AG04450 (cell line): ENCODE measurements at regions not wholly inside any gene's neighbourhood (a gene's known extent, or its start where the extent isn't known, plus 50 kb on each side); places are given as distances from the start of the nearest gene placed in this dataset.

ENCODE experiments used
- CTCF ChIA-PET: fragments of 300-600, 350-600 bp; formaldehyde crosslinking; extraction: SDS; loops from one replicate; lab custom pipeline; 2022; ENCODE audit warnings: antibody characterized with exemption, inconsistent platforms; lab: Charles Lee
- POLR2A ChIA-PET: fragments of 350-600 bp; formaldehyde crosslinking; extraction: SDS; loops from one replicate; lab custom pipeline; 2021; ENCODE audit warnings: antibody characterized with exemption, inconsistent platforms; lab: Yijun Ruan, JAX
- DNase-seq: peaks from one replicate; pipeline ENCODE4 v3.0.0-alpha.2; 2011; ENCODE audit warnings: low read depth, low spot score
- H3K27ac ChIP-seq: one replicate; pipeline ENCODE4 v1.5.1; 2012; ENCODE audit warnings: low read depth, low read length, control low read depth
- H3K27me3 ChIP-seq: one replicate; pipeline ENCODE4 v1.6.0; 2012; ENCODE audit warnings: low read length; ENCODE audit not compliant: control insufficient read depth, insufficient read depth
- H3K4me3 ChIP-seq: 2 replicates; pipeline ENCODE4 v1.5.1; 2011; ENCODE audit warnings: mild to moderate bottlenecking, low read depth, low read length, control low read depth
- H3K9me3 ChIP-seq: 2 replicates; pipeline ENCODE4 v1.5.1; 2012; ENCODE audit warnings: low read length; ENCODE audit not compliant: control insufficient read depth, insufficient read depth
- TF ChIP-seq, protein P1 (sequence below): IDR thresholded peaks from 2 replicates; pipeline ENCODE4 v1.5.1; 2011; ENCODE audit warnings: low read depth, low read length, control low read depth, inconsistent platforms

DNA sequence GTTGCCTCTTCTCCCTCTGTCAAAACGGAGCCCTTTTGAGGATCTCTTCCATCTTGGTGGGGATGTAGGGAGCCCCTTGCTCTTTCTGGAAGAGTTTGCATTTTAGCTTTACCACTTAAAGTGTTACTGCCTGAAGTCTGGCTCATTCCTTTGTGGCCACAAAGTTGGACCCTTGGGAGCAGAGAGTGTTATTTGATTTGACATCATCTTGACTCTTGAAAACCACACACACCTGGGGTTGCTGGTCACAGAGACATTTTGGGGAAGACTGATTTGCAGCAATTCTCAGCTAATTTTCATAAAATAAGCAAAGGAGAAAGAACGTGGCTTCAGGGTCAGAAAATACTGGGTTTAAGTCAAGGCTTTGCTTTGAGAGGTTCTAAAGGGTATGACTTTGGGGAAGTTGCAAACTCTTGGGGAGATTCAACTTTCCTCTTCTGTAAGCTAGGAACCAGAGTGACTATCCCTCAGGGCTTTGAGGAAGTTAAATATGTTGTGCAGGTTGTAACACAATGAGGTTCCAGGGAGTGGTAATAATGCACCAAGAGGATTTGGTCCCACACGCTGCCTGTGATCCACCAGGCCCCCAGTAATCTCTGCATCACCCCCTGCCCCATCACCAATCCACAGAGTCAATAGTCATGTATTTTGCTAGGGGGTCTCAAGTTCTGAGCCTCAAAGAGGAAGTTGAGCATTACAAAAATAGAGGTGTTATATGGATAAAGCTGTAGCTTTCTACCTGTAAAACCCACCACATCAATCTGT lies 141.6 kb upstream of the SLC24A3 start:
- CTCF ChIA-PET = no interaction called here
- H3K27me3 ChIP-seq = no peaks in the 10 kb centered on the region
- TF ChIP-seq, protein P1, sequence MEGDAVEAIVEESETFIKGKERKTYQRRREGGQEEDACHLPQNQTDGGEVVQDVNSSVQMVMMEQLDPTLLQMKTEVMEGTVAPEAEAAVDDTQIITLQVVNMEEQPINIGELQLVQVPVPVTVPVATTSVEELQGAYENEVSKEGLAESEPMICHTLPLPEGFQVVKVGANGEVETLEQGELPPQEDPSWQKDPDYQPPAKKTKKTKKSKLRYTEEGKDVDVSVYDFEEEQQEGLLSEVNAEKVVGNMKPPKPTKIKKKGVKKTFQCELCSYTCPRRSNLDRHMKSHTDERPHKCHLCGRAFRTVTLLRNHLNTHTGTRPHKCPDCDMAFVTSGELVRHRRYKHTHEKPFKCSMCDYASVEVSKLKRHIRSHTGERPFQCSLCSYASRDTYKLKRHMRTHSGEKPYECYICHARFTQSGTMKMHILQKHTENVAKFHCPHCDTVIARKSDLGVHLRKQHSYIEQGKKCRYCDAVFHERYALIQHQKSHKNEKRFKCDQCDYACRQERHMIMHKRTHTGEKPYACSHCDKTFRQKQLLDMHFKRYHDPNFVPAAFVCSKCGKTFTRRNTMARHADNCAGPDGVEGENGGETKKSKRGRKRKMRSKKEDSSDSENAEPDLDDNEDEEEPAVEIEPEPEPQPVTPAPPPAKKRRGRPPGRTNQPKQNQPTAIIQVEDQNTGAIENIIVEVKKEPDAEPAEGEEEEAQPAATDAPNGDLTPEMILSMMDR = no peak
- peaks cover 21% of the 10 kb centered on the region for H3K9me3 ChIP-seq
- DNase-seq = no peak
- H3K4me3 ChIP-seq = no peak overlapping the region
- POLR2A ChIA-PET = no interaction called here
- H3K27ac ChIP-seq = no peak overlapping the region

DNA sequence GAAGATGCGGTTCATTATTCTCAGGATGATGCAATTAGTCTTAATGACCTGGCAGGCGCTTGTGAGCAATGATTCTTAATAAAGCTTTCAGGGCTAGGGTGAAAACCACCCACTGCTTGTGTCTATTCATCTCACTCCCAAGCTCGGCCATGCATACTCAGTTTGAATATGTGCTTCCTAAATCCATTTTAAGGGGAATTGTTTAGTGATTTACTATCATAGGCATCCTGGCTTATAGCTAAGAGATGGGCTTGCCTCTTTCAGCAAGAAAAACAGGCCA lies 141.1 kb upstream of the SLC24A3 start:
- Histone ChIP-seq H3K9me3 (peaks cover 18% of the 10 kb centered on the region), H3K4me3 (no peak overlapping the region), H3K27me3 (no peaks in the 10 kb centered on the region), H3K27ac (no peak overlapping the region)
- DNase-seq = no peak
- CTCF ChIA-PET = no interaction called here
- TF ChIP-seq, protein P1 = no peak
- POLR2A ChIA-PET = no interaction called here

DNA sequence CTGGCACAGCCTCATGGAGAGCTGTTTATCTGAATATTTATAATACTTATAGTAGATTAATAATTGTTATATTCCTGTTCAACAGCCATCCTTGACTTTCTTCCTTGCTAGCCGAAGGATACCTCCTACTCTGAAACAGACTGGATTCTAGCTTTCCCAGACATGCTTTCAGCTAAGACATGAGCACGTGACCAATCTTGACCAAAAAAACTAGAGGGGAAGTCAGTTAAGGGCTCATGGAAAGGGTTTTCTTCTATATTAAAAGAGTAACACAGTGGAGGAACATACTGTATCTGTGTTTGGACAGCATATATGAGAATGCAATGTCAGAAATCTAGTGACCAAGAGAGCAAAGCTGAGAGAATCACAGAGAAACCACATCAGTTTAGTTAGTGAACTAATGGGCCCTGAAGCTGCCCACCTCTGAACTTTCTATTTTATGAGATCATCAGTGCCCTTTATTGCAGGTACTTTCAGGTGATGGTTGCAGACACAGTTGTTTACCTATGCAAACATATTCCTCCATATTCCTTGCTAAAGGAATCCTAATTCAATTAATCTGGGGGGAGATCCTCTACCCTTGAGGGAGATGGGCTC lies 140.4 kb upstream of the SLC24A3 start:
- H3K9me3 ChIP-seq = peaks cover 22% of the 10 kb centered on the region
- no peak overlapping the region for H3K4me3 ChIP-seq
- no peaks in the 10 kb centered on the region for H3K27me3 ChIP-seq
- no peak for DNase-seq
- ChIA-PET POLR2A (no interaction called here), CTCF (no interaction called here)
- TF ChIP-seq, protein P1 = no peak
- no peak overlapping the region for H3K27ac ChIP-seq

DNA sequence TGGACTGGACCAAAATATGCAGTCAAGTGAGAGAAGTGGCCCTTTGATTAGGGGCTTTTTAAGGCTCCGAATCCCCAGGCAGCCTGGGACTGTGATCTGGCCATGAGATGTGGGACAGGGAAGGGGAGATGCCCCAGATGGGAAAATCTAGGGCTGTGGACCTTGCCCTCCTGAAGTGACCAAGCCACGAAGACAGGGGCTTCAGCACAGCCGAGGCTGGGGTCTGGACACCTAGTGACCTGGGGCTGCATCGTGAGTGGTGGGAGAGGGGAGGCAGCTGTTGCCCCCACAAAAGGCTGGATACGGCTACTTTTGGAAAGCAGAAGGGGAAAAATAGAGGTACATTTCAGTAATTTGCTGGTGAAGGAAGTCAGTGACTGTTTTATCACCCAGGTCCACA lies 139.5 kb upstream of the SLC24A3 start:
- Histone ChIP-seq H3K27ac (no peak overlapping the region), H3K27me3 (no peaks in the 10 kb centered on the region), H3K4me3 (no peak overlapping the region), H3K9me3 (peaks cover 26% of the 10 kb centered on the region)
- ChIA-PET CTCF (no interaction called here), POLR2A (no interaction called here)
- DNase-seq = no peak
- TF ChIP-seq, protein P1 = no peak

DNA sequence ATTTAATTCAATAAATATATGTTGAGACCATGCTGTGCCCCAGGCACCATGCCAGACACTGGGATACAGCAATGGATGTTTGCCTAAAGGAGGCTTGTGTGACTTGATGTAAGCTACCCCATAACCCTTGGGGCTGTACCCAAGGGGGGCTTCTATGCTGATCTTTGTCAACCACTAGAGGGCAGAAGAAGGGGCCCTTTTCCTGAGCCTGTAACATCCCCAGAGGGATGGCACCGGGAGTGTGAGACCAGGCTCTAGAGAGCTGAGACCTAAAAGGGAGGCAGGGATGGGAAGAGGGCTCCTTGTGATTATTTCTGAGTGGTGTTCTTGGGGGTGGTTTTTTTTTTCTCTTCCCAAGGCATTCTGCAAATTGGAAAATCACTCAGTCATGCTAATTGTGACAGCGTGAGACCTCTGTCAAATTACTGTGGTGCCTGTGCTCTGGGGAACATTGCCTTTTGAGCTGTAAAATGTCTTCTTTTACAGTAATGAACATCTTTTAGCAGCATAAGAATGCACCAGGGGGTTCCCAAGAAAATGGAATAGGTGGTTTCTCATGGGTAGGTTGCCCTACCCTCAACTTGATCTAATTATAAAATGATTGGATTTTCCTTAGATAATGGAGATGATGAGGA lies 138.7 kb upstream of the SLC24A3 start:
- POLR2A ChIA-PET = no interaction called here

More for the DNA sequence above, 138.7 kb upstream of the SLC24A3 start:
- TF ChIP-seq, protein P1 = no peak
- H3K27me3 ChIP-seq = no peaks in the 10 kb centered on the region
- H3K27ac ChIP-seq = no peak overlapping the region
- H3K4me3 ChIP-seq = no peak overlapping the region
- no peak for DNase-seq
- peaks cover 33% of the 10 kb centered on the region for H3K9me3 ChIP-seq
- CTCF ChIA-PET = no interaction called here
